GM19397 (cell line): ENCODE measurements at regions not wholly inside any gene's neighbourhood (a gene's known extent, or its start where the extent isn't known, plus 50 kb on each side); places are given as distances from the start of the nearest gene placed in this dataset.
"Not testable (repeated sequence)": the region's sequence is repeated elsewhere in the genome, so short reads cannot be mapped to it uniquely, and the experiment has no call there.

Experiments
- ATAC-seq: cut with Tn5 transposase; IDR thresholded peaks from one replicate; pipeline ENCODE4 v1.9.1; 2021; ENCODE audit warnings: mild to moderate bottlenecking, moderate library complexity; ENCODE audit not compliant: unreplicated experiment

- no peak for ATAC-seq
These were observed 80.9 kb upstream of the IGFBP5 start for GRCh38 chr2:216776066-216776850.

- no peak for ATAC-seq
These were observed 79.7 kb upstream of the IGFBP5 start for GRCh38 chr2:216775043-216775453.

- no peak for ATAC-seq
These were observed 79.3 kb upstream of the IGFBP5 start for GRCh38 chr2:216774620-216775019.

GRCh38 chr2:216774180-216774579, 78.8 kb upstream of the IGFBP5 start:
- ATAC-seq: no peak

GRCh38 chr2:216773072-216773471, 77.7 kb upstream of the IGFBP5 start:
- no peak for ATAC-seq

GRCh38 chr2:216770717-216771116, 75.4 kb upstream of the IGFBP5 start:
- no peak for ATAC-seq

- ATAC-seq: no peak
These were observed 74.7 kb upstream of the IGFBP5 start for GRCh38 chr2:216770050-216770449.

- no peak for ATAC-seq
These were observed 74.3 kb upstream of the IGFBP5 start for GRCh38 chr2:216769626-216770025.

- ATAC-seq: no peak
These were observed 73.6 kb upstream of the IGFBP5 start for GRCh38 chr2:216768908-216769411.

- no peak for ATAC-seq
These were observed 70.5 kb upstream of the IGFBP5 start for GRCh38 chr2:216765761-216766262.

GRCh38 chr2:216763396-216763795, 68.0 kb upstream of the IGFBP5 start:
- no peak for ATAC-seq

- ATAC-seq: no peak
These were observed 66.5 kb upstream of the IGFBP5 start for GRCh38 chr2:216761809-216762208.

- ATAC-seq: no peak
These were observed 65.8 kb upstream of the IGFBP5 start for GRCh38 chr2:216761133-216761532.

- no peak for ATAC-seq
These were observed 63.2 kb upstream of the IGFBP5 start for GRCh38 chr2:216758256-216759155.

- no peak for ATAC-seq
These were observed 62.2 kb upstream of the IGFBP5 start for GRCh38 chr2:216757532-216757931.

GRCh38 chr2:216756435-216756834, 61.1 kb upstream of the IGFBP5 start:
- ATAC-seq: no peak

GRCh38 chr2:216754812-216755211, 59.5 kb upstream of the IGFBP5 start:
- ATAC-seq: no peak

GRCh38 chr2:216754336-216754735, 59.0 kb upstream of the IGFBP5 start:
- ATAC-seq: no peak

GRCh38 chr2:216752855-216753505, 57.6 kb upstream of the IGFBP5 start:
- ATAC-seq: no peak

- ATAC-seq: not testable (repeated sequence)
These were observed 55.4 kb upstream of the IGFBP5 start for GRCh38 chr2:216750750-216751149.

- not testable (repeated sequence) for ATAC-seq
These were observed 50.9 kb upstream of the IGFBP5 start for GRCh38 chr2:216746268-216746667.
